ENCODE measurements at regions not wholly inside any gene's neighbourhood (a gene's known extent, or its start where the extent isn't known, plus 50 kb on each side); places are given as distances from the start of the nearest gene placed in this dataset.

DNA sequence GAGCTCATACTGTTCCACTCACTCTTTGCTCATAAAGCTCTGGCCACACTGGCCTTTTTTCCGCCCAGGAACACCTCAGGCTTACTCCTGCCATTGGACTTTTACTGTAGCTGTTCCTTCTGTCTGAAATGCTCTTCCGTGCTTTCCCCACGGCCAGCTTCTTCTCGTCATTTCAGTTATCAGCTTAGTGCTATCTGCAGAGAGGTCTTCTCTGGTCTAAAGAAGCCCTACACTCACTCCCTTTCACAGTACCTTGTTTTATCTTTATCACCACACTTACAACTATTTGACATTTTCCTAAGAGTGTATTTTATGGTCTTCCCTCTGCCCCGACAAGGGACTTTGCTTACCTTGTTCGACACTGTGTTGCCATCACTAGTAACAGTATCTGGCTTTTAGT lies 388.1 kb upstream of the SPRED2 start:
- no peak for DNase-seq

DNA sequence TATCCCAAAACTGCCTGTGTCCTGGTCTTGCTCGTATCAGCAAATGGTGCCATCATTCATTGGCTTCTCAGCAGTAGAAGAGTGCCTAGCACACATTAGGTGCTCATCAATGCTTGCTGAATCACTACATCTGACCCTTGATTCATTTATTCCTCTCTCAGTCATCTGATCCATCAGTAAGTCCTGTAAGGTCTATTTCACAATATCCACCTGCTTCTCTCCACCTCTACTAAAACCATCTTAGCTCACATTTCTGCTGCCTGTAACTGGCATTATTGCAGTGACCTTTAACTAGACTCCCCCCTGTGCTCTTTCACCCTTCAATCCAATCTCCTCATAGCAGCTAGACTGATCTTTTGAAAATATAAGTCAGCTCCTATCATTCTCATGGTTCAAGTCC lies 387.6 kb upstream of the SPRED2 start:
- no peak for DNase-seq

DNA sequence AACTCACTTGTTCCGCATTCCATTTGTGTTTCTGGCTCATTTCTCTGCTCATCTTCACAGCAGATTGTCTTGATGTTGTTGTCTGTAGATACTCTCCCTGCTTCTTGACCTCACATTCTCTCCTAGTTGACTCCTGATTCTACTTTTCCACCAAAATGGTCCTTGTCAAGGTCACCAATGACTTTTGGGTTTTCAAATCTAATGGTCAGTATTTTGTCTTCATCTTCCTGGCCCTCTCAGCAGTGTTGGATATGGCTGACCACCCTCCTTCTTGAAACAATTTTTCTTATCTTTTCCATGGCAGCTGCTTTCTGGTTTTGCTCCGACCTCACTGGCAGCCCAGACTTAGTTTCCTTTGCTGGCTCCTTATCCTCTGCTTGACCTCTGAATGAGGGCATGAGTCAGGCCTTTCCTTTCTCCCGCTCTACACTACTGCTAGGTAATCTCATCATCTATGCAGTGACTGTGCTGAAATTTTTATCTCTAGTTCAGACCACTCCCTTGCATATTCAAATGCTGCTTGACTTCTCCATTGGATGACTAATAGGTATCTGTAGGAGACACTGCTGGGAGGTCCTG lies 386.6 kb upstream of the SPRED2 start:
- DNase-seq: no peak

DNA sequence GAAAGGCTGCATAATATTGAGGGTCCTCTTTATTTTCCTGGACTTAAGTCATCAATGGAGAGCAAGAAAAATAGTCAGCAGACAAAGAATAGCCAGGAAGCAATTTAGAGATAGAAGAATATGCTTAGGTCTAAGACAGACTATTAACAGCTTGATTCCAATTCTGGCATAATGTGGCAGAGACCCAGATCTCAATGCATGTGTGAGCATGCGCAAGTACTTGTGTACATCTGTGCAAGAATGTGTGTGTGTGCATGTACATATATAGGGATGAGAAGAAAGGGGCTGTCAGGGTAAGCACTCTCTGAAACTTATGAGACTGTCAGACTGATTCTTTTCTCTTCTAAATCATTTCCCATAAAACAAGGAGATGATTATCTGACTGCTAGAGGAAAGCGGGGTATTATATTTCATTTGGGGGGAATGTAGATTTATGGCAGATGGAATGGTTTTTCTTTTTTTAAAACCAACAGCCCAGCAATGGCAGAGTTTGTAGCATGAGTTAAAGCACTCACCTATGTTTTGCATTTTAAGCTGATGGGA lies 381.3 kb upstream of the SPRED2 start:
- no peak for DNase-seq

DNA sequence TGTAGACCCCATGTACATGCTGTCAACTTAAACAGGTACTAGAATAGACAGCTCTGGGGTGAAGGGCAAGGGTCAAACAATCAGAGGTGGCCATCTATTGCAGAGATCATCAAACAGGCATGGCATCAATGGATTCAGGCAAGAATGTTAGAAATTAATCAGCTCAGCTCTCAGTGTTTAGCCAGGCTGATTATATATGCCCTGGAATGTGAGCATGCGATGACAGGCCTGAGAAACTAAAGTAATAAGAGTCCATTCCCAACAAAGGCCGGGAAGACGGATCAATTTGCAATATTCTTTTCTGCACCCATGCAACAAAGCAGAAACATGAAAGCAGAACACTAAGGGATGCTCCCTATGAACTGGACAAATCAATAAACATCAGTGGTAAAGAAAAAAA lies 380.5 kb upstream of the SPRED2 start:
- no peak for DNase-seq

DNA sequence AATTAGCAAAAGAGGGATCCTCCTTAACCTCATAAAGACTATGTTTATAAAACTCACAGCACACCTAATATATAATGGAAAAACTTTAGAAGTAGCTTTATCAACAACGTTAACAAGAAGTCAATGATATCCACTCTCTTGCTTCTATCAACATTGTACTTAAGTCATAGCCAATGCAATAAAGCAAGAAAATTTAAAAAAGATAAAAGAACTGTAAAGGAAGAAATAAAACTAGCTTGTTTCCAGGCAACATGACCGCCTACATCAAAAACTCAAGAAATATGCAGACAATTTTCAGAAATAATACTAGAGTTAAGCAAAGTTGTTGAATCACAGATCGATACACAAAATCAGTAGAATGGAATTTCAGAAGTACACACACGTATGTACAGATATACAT lies 375.5 kb upstream of the SPRED2 start:
- DNase-seq: no peak

DNA sequence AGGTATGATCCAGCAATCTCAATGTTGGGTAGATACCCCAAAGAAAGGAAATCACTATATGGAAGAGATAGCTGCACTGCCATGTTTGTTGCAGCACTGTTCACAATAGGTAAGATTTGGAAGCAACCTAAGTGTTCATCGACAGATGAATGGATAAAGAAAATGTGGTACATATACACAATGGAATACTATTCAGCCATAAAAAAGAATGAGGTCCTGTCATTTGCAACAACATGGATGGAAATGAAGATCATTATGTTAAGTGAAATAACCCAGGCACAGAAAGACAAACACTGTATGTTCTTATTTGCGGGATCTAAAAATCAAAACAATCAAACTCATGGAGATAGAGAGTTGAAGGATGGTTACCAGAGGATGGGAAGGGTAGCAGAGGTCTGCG lies 372.4 kb upstream of the SPRED2 start:
- DNase-seq: no peak

DNA sequence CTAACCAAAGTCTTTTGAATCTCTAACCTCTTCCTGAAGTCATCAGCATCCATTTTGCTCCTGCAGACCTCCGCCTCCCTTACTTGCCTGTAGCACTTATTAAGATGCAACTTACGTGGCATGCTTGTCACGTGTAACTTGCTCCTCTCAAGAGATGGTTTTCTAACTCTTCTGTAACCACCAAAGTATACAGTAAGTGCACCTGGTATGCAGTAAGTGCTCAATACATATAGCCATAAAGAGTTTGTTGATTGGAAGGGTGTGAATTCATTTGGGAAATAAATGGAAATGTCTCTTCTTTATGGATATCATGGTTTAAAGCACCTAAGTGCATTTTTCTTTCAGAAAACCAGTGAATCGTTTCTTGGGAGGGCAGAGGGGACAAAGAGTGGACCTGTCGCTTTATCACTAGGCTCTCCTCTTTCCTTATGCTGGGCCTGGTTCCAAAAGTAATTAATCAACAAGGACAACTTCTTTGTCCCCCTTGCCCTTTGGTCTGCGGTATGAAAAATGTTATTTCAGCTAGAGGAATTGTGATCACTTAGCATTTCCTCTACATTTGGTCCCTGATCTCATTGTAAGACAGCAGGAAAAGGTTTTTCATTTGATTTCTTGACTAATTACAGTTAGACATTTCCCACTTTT lies 370.0 kb upstream of the SPRED2 start:
- no peak for DNase-seq

DNA sequence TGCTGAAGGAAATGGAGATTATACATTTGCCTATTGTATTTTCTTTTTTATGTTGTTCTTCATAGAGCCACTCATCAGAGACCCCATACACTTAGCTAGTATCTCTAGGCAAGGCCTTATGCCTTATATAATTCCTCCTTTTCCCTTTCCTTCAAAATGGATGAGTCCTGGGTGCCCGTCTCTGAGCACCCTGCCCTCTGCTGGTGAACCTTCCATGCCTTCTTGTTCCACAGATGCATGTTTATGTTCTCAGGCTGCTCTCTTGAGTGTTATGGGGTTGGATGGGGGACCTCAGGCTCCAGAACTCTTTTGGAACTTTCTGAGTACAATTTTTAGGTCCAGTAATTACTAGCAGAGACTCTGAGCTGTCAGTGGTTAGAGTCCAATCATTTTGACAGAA lies 368.6 kb upstream of the SPRED2 start:
- no peak for DNase-seq

DNA sequence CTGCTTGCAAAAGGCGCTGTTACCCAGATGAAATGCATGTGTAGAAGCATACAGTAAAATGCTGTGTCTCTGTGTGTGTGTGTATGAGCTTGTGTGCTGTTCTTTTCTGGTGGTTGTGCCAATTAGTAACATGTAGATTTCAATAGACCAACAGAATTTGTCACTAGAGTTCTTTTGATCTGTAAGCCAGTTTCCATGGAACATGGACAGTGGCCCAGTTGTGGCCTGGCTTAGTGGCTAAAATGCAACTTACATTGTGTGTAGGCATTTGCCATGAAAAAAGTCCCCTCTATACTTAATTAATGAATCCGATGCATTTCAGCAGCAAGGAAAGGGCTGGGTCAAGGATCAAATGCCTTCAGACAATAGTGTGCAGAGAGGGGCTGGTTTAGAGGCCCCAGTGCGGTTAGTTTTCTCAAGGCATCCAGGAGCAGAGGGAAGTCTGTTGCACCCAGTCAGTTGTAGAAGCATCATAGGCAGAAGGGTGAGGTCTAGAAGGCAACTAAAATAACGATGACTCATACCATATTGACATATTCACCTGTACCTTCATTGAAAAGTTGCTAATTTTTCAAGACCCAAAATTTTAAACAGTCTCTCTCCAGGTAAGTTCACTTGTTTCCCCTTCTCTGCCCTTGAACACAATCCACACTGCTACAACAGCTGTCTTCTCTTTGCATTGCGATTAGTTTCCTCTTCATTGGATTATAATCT lies 366.9 kb upstream of the SPRED2 start:
- no peak for DNase-seq

DNA sequence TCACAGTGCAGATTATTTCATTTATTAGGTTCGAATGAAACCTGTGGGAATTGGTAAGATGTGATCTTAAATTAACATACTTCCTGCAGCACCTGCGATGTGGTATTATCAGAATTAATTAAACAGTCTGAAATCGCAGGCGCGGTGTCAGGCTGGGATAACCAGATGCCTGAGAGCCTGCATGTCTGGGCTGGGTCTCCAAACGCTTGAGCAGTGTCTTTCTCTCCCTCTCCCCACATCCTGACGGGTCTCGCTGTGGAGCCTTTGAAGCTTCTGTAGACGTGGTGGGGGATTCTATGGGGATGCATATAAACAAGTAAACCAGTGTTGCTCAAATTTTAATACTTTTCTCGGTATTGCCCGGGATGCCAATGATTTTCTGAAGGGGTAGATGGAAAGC lies 366.2 kb upstream of the SPRED2 start:
- no peak for DNase-seq

DNA sequence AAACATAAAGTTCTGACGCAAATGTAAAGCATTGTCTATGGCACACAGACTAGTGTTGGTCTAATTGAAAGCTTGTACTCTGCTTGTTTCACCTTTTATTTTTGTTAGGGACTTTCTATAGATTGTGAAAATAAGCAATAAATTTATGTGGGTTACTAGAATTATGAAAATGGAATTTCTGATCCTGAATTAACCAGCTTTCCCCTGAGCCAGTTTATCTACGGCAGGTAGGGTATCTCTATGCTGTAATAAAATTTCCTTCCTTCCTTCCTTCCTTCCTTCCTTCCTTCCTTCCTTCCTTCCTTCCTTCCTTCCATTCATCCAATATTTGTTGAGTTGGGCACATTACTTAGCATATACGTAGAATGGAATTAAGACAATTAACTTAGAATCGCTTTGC lies 362.6 kb upstream of the SPRED2 start:
- no peak for DNase-seq

DNA sequence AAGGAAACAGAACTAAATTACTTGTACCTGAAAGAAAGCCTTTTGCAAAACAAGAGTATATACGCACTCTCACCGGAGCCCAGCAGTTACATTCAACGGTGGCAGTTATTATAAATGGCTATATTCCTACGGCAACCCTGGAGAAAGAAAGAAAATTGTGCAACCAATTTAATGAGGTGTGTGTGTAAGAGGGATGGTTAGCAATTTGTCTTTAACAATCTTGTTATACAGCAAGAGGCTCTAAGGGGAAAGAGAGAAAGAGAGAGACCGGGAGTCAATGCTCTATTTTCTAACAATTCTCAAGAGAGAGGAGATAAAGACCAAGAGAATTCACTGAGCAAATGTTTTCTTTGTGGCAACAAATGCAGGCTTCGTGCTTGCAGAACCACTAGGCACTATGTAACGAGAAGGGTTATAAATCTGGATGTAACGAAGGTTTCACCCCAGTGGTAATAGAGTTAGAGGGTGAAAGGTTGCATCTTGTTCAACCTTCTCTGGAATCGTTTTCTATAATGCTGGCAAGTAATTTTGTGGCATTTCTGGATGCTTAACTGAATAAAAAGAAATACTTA lies 359.1 kb upstream of the SPRED2 start:
- DNase-seq: no peak

DNA sequence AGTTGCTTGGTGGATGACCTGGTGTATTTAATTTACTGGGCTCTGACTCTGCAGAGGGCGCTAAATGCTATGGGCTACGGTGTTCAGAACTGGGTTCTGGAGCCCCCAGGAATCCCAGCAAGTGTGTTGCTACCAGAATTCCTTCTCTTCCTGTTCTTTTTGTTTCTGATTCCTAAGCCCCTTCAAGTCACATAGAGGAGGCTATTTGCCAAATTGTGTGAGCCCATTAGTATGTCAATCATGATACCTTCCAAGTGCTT lies 358.2 kb upstream of the SPRED2 start:
- no peak for DNase-seq

DNA sequence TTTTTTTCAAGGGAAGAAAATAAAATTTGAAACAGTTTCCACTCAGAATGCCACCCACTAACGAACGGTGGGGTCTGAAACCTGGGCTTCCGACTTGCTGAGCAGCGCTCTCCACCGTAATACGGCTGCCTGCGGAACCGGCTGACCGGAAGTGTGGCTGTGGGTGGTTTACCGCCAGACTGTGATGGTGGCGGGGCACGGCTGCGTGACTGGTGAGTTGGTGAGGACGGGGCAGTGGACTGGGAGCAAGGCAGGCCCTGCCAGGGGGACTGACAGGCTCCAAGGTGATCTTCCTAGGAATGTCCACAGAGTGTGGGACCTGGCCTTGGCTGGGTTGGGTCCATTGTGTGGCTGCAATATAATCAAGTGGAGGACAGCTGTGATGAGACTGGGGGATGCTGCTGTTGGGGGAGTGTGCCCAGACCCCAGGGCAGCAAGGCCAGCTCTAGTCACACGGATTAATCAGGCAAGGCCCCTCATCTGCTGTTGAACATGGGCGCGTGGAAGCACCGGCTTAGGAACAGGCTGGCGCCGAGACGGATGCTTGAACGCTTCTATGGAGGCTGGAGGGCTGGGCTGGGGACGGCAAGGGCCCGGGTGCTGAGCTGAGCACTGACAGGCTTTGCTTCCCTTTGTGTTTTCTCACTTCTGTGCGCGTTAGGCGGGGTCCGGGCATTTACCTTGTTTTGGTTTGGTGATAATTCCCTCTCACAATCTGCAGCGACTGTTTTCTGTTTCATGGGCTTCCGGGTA lies 357.7 kb upstream of the SPRED2 start:
- no peak for DNase-seq

DNA sequence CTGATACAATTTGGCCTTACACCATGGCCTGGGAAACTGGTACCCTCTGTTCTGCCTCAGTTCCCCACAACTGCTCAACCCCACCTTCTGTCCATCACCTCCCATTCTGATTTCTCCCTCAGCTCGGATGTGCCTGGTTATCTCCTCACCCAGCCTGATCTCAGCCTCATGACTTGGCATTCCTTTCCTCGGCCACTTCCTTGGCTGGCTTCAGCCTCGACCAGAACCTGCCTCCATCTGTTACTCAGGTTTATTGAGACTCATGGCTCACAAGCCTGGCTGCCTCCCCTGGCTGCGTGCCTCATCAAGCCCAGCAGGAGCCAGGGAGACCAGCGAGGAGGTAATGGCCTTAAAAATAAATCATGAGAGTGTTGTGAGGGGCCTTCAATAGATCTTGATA lies 356.2 kb upstream of the SPRED2 start:
- no peak for DNase-seq

DNA sequence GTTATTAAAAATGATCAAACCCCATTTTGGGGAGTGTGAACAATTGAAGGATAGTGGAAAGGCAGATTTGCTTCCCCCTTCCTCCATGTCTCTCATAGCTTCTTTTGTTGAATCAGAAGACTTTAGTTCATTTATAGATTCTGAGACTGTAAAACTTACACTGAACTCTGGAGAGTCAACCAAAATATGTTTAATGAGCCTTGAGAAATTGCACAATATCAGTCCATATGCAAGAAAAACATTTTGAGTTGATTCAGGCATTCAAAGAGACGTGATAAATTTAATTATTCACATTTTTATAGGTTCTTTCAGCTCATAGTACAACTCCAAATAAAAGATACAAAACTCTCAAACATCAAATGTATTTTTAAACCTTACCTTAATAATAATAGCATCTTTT lies 354.4 kb upstream of the SPRED2 start:
- no peak for DNase-seq

DNA sequence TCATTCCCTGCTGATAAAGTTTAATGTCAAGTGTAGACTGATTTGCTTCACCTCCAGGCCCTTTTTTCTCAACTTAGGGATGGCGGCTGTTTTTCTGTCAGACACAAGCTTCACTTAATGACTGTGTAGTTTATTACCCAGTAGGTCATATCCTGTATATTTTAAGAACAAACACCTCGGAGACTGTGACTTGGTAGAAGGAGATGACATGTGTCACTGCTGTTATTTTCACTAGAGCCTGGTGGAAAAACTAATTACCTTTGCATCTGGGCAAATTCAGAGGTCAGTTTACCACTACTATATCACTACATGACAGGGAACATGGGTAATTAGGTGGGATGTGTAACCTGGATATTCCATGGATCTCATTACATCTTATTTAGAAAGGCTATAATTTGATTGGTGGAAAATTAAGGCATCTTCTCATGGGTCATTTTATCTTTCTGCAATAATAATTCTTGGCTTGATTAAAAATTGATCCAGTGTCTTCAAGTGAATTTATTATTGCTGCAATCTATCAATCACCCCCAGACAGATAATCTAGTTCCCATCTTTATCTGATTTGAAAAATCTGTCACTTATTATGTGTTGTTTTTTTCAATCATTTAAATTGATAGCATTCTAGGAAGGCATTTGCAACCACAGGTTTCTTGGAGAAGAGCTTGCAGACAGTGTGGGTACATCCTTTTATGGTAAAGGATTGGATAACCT lies 353.8 kb upstream of the SPRED2 start:
- no peak for DNase-seq

DNA sequence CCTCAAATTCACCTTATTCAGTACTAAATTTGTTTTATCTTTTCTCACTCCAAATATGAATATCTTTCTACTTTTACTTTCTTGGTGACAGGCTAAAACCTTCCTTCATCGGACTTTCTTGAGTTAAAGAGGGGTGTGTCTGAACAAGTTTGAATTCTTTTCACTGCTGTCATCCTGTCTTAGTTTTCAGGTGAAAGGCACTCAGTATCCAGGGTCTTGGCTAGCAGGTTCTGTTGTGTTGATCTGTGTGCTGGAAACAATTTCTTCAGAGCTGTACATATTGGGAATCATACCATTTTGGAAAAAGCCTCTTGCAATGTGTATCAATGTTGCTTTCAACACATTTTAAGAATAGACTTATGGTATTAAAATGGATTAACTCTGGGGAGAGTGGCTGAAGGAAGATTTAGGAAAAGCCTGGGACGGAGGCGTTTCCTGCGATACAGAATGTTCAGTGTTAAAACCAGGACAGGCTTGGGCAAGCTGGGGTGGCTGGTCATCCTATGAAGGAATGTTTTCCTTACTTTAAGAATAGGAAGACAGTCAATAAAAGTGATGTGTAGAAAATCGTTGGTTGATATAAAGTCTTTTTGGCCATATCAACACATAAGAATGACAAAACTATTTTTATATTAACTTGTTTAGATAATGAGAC lies 350.7 kb upstream of the SPRED2 start:
- DNase-seq: no peak

DNA sequence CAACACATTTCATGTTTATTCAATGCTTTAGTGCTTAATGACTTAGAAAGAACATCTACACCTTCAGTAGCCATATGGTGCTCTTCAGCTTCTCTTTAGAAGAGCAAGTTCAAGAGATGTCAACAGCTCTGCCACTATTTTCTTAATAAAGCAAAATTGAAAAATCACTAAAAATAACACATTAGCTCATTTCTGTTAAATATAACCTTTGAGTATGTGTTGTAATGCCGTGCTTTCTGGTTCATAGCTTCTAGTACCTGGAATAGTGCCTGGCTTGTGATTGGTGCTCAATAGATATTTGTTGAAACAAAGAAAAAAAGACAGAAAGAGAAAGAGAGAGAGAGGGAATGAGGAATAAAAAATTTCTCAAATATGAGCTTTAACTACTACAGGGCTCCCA lies 349.8 kb upstream of the SPRED2 start:
- no peak for DNase-seq

DNA sequence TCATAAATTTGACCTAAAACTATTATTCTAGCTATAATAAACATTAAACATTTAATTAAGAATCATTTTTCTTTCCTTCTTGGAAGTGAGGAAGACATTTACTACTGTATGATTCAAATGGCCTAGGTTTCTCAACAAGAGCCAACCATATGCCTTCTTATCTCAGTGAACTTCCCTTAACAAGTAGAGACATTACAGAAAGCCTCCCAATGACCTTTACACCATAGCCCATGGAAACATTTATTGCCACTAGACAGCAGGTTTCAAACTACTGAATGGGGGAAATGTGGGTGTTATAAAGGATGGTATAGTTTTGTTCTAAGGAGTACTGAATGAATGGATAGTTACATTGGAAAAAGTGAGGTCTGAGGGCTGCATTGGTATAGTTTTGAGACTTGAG lies 349.4 kb upstream of the SPRED2 start:
- DNase-seq: no peak

DNA sequence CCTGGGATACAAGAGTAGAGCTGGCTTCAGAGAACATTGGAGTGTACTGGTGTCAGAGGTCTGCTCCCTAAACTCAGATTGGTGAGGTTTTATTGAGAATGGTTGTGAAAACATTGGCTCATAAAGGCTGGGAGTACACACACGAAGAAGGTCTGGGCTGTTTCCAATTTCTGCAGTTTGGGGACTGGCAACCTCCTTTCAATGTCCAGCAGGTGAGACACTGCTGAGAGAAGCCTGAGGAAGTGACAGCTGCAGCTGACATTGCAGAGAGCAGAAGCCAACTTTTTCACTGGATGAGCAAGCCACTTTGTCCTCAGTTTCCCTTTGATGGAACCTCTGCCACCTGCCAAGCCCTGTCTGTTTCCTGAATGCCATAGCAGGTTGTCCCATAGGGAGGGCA lies 346.6 kb upstream of the SPRED2 start:
- no peak for DNase-seq
